Stimulated activated naive CD8-positive, alpha-beta T cell treated with anti-CD3 and anti-CD28 coated beads, Interleukin-15, Interleukin-2, amounts not matched to agents 100 ng/mL and 50 ng/mL, for 24 hours (primary cell): ENCODE measurements at regions not wholly inside any gene's neighbourhood (a gene's known extent, or its start where the extent isn't known, plus 50 kb on each side); places are given as distances from the start of the nearest gene placed in this dataset.

Source experiments
- H3K27ac Mint-ChIP-seq: one replicate; pipeline ENCODE4 v1.8.0; 2021; ENCODE audit warnings: mild to moderate bottlenecking, mixed read lengths
- H3K27me3 Mint-ChIP-seq: one replicate; pipeline ENCODE4 v1.8.0; 2021; ENCODE audit warnings: mixed read lengths
- H3K36me3 Mint-ChIP-seq: one replicate; pipeline ENCODE4 v1.8.0; 2021; ENCODE audit warnings: low read depth, mixed read lengths
- H3K4me1 Mint-ChIP-seq: one replicate; pipeline ENCODE4 v1.8.0; 2021; ENCODE audit warnings: low read depth, mixed read lengths
- H3K4me3 Mint-ChIP-seq: one replicate; pipeline ENCODE4 v1.8.0; 2021; ENCODE audit warnings: mild to moderate bottlenecking, mixed read lengths
- H3K9me3 Mint-ChIP-seq: one replicate; pipeline ENCODE4 v1.8.0; 2021; ENCODE audit warnings: mixed read lengths

GRCh38 chr20:52496191-52496590 lies 304.6 kb upstream of the ZFP64 start:
- H3K36me3 Mint-ChIP-seq: no peaks in the 10 kb centered on the region
- peaks cover 19% of the 10 kb centered on the region for H3K4me1 Mint-ChIP-seq
- no peak overlapping the region for H3K27ac Mint-ChIP-seq
- H3K27me3 Mint-ChIP-seq: peaks cover 13% of the 10 kb centered on the region
- no peaks in the 10 kb centered on the region for H3K9me3 Mint-ChIP-seq
- no peak overlapping the region for H3K4me3 Mint-ChIP-seq

- Mint-ChIP-seq H3K27ac (peak overlapping the region; percentile 41), H3K4me1 (peaks cover 19% of the 10 kb centered on the region)
These were observed 302.7 kb upstream of the ZFP64 start for GRCh38 chr20:52494244-52494643.

GRCh38 chr20:52493171-52493721 lies 301.7 kb upstream of the ZFP64 start:
- peaks cover 19% of the 10 kb centered on the region for H3K4me1 Mint-ChIP-seq
- peak overlapping the region; percentile 20 for H3K4me3 Mint-ChIP-seq
- peaks cover 13% of the 10 kb centered on the region for H3K27me3 Mint-ChIP-seq
- peak overlapping the region; percentile 22 for H3K27ac Mint-ChIP-seq
- no peaks in the 10 kb centered on the region for H3K9me3 Mint-ChIP-seq
- no peaks in the 10 kb centered on the region for H3K36me3 Mint-ChIP-seq

More at GRCh38 chr20:52494244-52494643, 302.7 kb upstream of the ZFP64 start:
- H3K27me3 Mint-ChIP-seq: peaks cover 13% of the 10 kb centered on the region
- H3K4me3 Mint-ChIP-seq: peak overlapping the region; percentile 14
- no peaks in the 10 kb centered on the region for H3K9me3 Mint-ChIP-seq
- H3K36me3 Mint-ChIP-seq: no peaks in the 10 kb centered on the region

- Mint-ChIP-seq H3K27ac (no peak overlapping the region), H3K4me3 (no peak overlapping the region), H3K4me1 (peaks cover 19% of the 10 kb centered on the region), H3K27me3 (peaks cover 13% of the 10 kb centered on the region), H3K9me3 (no peaks in the 10 kb centered on the region), H3K36me3 (no peaks in the 10 kb centered on the region)
These were observed 299.3 kb upstream of the ZFP64 start for GRCh38 chr20:52490711-52491430.

GRCh38 chr20:52484438-52484837 lies 292.9 kb upstream of the ZFP64 start:
- Mint-ChIP-seq H3K27me3 (no peaks in the 10 kb centered on the region), H3K36me3 (peaks cover 6% of the 10 kb centered on the region), H3K27ac (no peak overlapping the region), H3K4me3 (no peak overlapping the region), H3K4me1 (no peaks in the 10 kb centered on the region), H3K9me3 (no peaks in the 10 kb centered on the region)

GRCh38 chr20:52483382-52483781 lies 291.8 kb upstream of the ZFP64 start:
- no peaks in the 10 kb centered on the region for H3K4me1 Mint-ChIP-seq
- H3K36me3 Mint-ChIP-seq: peaks cover 6% of the 10 kb centered on the region
- no peaks in the 10 kb centered on the region for H3K27me3 Mint-ChIP-seq
- H3K9me3 Mint-ChIP-seq: no peaks in the 10 kb centered on the region
- no peak overlapping the region for H3K27ac Mint-ChIP-seq
- H3K4me3 Mint-ChIP-seq: no peak overlapping the region

GRCh38 chr20:52482044-52482443 lies 290.5 kb upstream of the ZFP64 start:
- no peaks in the 10 kb centered on the region for H3K9me3 Mint-ChIP-seq
- peaks cover 6% of the 10 kb centered on the region for H3K36me3 Mint-ChIP-seq
- no peak overlapping the region for H3K27ac Mint-ChIP-seq
- no peak overlapping the region for H3K4me3 Mint-ChIP-seq
- H3K4me1 Mint-ChIP-seq: no peaks in the 10 kb centered on the region
- no peaks in the 10 kb centered on the region for H3K27me3 Mint-ChIP-seq

GRCh38 chr20:52481443-52481842 lies 289.9 kb upstream of the ZFP64 start:
- Mint-ChIP-seq H3K27ac (no peak overlapping the region), H3K4me1 (no peaks in the 10 kb centered on the region), H3K9me3 (no peaks in the 10 kb centered on the region), H3K4me3 (no peak overlapping the region), H3K27me3 (no peaks in the 10 kb centered on the region), H3K36me3 (peaks cover 6% of the 10 kb centered on the region)

- no peak overlapping the region for H3K4me3 Mint-ChIP-seq
- H3K36me3 Mint-ChIP-seq: no peaks in the 10 kb centered on the region
- no peak overlapping the region for H3K27ac Mint-ChIP-seq
- H3K27me3 Mint-ChIP-seq: no peaks in the 10 kb centered on the region
- no peaks in the 10 kb centered on the region for H3K4me1 Mint-ChIP-seq
- no peaks in the 10 kb centered on the region for H3K9me3 Mint-ChIP-seq
These were observed 284.6 kb upstream of the ZFP64 start for GRCh38 chr20:52476074-52476750.

GRCh38 chr20:52473186-52473585 lies 281.6 kb upstream of the ZFP64 start:
- H3K4me3 Mint-ChIP-seq: no peak overlapping the region
- H3K4me1 Mint-ChIP-seq: no peaks in the 10 kb centered on the region
- no peaks in the 10 kb centered on the region for H3K9me3 Mint-ChIP-seq
- no peak overlapping the region for H3K27ac Mint-ChIP-seq
- no peaks in the 10 kb centered on the region for H3K36me3 Mint-ChIP-seq
- H3K27me3 Mint-ChIP-seq: peaks cover 2% of the 10 kb centered on the region

GRCh38 chr20:52470561-52470960 lies 279.0 kb upstream of the ZFP64 start:
- H3K27ac Mint-ChIP-seq: no peak overlapping the region
- H3K36me3 Mint-ChIP-seq: no peaks in the 10 kb centered on the region
- H3K4me1 Mint-ChIP-seq: no peaks in the 10 kb centered on the region
- H3K27me3 Mint-ChIP-seq: peaks cover 3% of the 10 kb centered on the region
- H3K9me3 Mint-ChIP-seq: peaks cover under 1% of the 10 kb centered on the region
- H3K4me3 Mint-ChIP-seq: no peak overlapping the region

GRCh38 chr20:52469128-52469527 lies 277.5 kb upstream of the ZFP64 start:
- H3K9me3 Mint-ChIP-seq: peaks cover 7% of the 10 kb centered on the region

GRCh38 chr20:52465991-52466390 lies 274.4 kb upstream of the ZFP64 start:
- Mint-ChIP-seq H3K9me3 (peaks cover 7% of the 10 kb centered on the region), H3K4me1 (no peaks in the 10 kb centered on the region), H3K27ac (no peak overlapping the region), H3K4me3 (no peak overlapping the region), H3K36me3 (no peaks in the 10 kb centered on the region), H3K27me3 (peaks cover 3% of the 10 kb centered on the region)

More at GRCh38 chr20:52469128-52469527, 277.5 kb upstream of the ZFP64 start:
- no peak overlapping the region for H3K27ac Mint-ChIP-seq
- H3K27me3 Mint-ChIP-seq: peaks cover 3% of the 10 kb centered on the region
- H3K4me1 Mint-ChIP-seq: no peaks in the 10 kb centered on the region
- no peak overlapping the region for H3K4me3 Mint-ChIP-seq
- H3K36me3 Mint-ChIP-seq: no peaks in the 10 kb centered on the region

- Mint-ChIP-seq H3K27me3 (no peaks in the 10 kb centered on the region), H3K4me3 (no peak overlapping the region), H3K27ac (no peak overlapping the region), H3K36me3 (no peaks in the 10 kb centered on the region), H3K9me3 (peaks cover 10% of the 10 kb centered on the region), H3K4me1 (no peaks in the 10 kb centered on the region)
These were observed 270.0 kb upstream of the ZFP64 start for GRCh38 chr20:52461582-52461981.

GRCh38 chr20:52459150-52459549 lies 267.6 kb upstream of the ZFP64 start:
- H3K4me1 Mint-ChIP-seq: no peaks in the 10 kb centered on the region
- no peaks in the 10 kb centered on the region for H3K27me3 Mint-ChIP-seq
- H3K27ac Mint-ChIP-seq: no peak overlapping the region
- no peak overlapping the region for H3K4me3 Mint-ChIP-seq
- H3K36me3 Mint-ChIP-seq: no peaks in the 10 kb centered on the region
- H3K9me3 Mint-ChIP-seq: peaks cover 4% of the 10 kb centered on the region
